SH-SY5Y (cell line): ENCODE measurements at regions not wholly inside any gene's neighbourhood (a gene's known extent, or its start where the extent isn't known, plus 50 kb on each side); places are given as distances from the start of the nearest gene placed in this dataset.

Source experiments
- GATA2 ChIP-seq: IDR thresholded peaks from 2 replicates; pipeline ENCODE4 v1.6.1; 2011; ENCODE audit warnings: mild to moderate bottlenecking, low read depth, low read length
- GATA3 ChIP-seq: IDR thresholded peaks from 2 replicates; pipeline ENCODE4 v1.6.1; 2011; ENCODE audit warnings: low read depth, mild to moderate bottlenecking, low read length, moderate library complexity

- TF ChIP-seq GATA2: no peak
- TF ChIP-seq GATA3: no peak
Measured at GRCh38 chr9:82721593-82721992, 341.3 kb downstream of the RASEF start.
